ENCODE measurements at regions not wholly inside any gene's neighbourhood (a gene's known extent, or its start where the extent isn't known, plus 50 kb on each side); places are given as distances from the start of the nearest gene placed in this dataset.

DNA sequence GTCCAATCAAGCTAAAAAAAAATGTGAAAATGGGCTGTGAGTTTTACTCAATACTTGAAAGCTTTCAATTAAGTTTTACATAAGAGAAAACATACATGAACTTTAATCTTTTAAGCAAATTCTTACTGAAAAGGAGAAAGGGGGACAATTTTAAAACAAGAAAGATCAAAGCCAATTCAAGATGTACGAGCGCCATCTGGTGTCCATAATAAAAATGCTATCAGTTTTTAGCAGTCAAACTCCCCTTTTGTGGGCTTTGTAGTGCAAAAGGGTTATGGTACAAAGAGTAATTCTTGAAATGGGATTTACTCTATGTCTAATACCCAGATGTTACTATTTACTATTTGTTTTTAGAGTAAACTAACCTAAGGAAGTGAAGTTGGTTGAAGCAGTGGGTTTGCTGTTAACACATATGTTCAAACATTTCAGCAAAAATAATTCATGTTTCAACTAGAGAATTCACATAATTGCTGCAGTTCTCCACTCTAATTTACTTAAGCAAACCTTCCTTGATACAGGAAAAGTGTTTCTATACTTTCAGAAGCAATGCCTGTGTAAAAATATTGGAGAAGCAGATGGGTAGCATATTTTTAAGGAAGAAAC, 228.2 kb upstream of the TYRP1 start:
- H3K27ac ChIP-seq, result no peak overlapping the region
- TF ChIP-seq, protein P1, sequence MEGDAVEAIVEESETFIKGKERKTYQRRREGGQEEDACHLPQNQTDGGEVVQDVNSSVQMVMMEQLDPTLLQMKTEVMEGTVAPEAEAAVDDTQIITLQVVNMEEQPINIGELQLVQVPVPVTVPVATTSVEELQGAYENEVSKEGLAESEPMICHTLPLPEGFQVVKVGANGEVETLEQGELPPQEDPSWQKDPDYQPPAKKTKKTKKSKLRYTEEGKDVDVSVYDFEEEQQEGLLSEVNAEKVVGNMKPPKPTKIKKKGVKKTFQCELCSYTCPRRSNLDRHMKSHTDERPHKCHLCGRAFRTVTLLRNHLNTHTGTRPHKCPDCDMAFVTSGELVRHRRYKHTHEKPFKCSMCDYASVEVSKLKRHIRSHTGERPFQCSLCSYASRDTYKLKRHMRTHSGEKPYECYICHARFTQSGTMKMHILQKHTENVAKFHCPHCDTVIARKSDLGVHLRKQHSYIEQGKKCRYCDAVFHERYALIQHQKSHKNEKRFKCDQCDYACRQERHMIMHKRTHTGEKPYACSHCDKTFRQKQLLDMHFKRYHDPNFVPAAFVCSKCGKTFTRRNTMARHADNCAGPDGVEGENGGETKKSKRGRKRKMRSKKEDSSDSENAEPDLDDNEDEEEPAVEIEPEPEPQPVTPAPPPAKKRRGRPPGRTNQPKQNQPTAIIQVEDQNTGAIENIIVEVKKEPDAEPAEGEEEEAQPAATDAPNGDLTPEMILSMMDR (IDR thresholded peaks at IDR 0.05), result peak; percentile 83
- TF ChIP-seq ZFX (IDR thresholded peaks at IDR 0.05; ENCODE audit: borderline replicate concordance), result no peak

DNA sequence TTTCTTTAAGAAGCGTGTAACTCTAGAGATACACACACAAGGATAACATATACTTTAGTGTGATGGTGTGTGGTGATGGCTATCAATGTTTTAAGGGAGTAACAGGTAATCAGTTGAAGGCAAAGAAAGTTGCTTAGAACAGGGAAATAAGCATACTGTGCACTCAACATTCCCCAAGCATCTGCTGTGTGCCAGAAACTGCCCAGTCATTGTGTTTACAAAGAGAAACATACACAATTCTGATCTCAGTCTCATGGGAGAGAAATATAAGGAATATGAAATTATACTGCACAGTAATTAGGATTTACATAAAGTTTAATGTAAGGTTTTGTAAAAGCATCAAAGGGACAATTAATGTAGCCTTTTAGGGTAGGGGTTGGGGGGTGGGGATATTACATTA, 224.1 kb upstream of the TYRP1 start:
- H3K27ac ChIP-seq, result no peak overlapping the region
- no peak for TF ChIP-seq ZFX (IDR thresholded peaks at IDR 0.05; ENCODE audit: borderline replicate concordance)
- TF ChIP-seq, protein P1 (IDR thresholded peaks at IDR 0.05), result no peak

DNA sequence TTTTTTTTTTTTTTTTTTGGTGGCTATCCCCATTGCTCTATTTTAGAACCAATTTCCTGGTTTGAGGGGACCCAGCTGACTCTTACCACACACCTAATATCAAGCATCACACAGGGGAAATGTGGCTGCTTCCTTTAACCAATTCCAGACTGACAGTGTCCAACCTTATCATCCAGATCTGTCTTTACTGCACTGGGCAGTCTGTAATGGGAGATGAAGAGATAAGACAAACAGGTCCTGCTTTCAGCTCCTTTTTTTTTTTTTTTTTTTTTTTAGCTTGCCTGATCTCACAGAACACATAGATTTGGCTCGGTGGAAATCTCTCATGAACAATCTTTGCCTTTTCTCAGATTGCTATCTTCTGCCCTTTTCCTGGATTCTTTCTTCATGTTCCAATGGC, 198.8 kb upstream of the TYRP1 start:
- H3K27ac ChIP-seq, result no peak overlapping the region

DNA sequence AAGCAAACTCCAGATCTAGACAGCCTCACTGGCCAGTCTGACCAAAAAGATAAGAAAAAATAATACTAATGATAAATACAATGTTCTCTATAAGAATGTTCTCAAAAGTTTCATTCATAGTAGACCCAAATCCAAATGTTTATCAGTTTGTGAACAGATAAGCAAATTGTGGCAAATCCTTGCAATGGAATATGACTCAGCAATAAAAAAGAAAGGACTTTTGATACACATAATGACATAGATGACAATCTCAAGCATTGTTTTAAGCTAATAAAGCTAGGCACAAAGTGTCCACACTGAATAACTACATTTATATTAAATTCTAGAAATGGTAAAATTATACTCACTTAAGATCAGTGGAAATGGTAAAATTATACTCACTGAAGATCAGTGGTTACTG, 195.4 kb upstream of the TYRP1 start:
- no peak for TF ChIP-seq ZFX (IDR thresholded peaks at IDR 0.05; ENCODE audit: borderline replicate concordance)
- H3K27ac ChIP-seq, result no peak overlapping the region

More for the DNA sequence above, 198.8 kb upstream of the TYRP1 start:
- no peak for TF ChIP-seq ZFX (IDR thresholded peaks at IDR 0.05; ENCODE audit: borderline replicate concordance)
- TF ChIP-seq, protein P1 (IDR thresholded peaks at IDR 0.05), result no peak

DNA sequence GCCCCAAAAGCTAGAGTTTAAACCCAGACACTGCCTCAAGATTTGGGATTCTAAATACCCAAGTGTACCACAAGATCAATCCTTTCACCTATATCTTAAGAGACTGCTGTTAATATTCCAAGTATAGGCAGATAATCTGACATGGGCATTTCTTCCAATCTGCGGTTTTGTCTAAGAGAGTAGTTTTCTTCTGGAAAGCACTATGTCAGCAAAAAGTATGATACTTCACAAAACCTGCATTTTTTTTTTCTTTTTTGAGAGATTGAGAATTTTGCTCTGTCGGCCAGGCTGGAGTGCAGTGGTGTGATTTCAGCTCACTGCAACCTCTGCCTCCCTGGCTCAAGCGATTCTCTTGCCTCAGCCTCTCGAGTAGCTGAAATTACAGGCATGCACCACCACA, 190.7 kb upstream of the TYRP1 start:
- no peak overlapping the region for H3K27ac ChIP-seq
- TF ChIP-seq, protein P1 (IDR thresholded peaks at IDR 0.05), result no peak
- TF ChIP-seq ZFX (IDR thresholded peaks at IDR 0.05; ENCODE audit: borderline replicate concordance), result no peak

DNA sequence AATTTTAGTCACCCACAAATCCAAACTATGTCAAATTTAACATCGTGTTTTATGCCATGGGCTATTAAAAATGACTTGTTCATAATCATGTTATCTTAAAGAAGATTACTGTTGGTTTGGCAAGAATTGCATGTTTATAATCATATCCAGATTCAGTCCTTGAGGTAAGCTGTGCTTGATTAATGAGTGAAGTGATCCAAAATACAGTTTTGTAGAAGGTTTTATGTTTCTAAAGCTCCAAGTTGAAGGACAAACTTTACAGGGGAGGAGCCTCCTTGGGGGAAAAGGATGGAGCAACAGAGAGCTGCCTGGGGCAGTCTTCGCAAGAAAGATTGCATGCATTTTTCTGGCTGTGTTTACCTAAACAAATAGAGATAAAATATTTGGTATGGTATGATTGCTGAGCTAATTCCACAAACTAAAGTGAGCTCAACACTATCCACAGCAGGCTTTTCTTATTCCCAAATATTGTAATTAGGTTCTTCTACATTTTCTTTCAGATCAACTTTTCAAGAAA, 189.5 kb upstream of the TYRP1 start:
- H3K27ac ChIP-seq, result no peak overlapping the region
- TF ChIP-seq, protein P1 (IDR thresholded peaks at IDR 0.05), result no peak
- TF ChIP-seq ZFX (IDR thresholded peaks at IDR 0.05; ENCODE audit: borderline replicate concordance), result no peak

DNA sequence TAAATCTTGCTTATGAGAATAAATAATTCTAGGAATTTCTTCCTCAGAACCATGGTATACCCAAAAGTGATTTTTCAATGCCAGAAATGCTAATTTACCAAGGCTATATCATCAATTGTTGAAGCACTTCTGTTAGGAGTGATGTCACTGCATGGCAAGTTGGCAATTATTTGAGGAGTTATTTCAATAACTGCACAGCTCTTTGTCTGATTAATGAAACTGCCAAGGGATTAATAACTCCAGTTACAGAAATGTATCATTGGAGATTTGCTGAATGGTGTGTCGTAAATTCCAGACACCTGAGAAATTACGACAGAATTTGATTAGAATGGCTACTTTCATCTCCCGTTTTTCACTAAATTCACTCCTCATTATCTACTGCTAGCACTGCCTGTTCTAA, 182.6 kb upstream of the TYRP1 start:
- H3K27ac ChIP-seq, result no peak overlapping the region
- TF ChIP-seq, protein P1 (IDR thresholded peaks at IDR 0.05), result no peak
- TF ChIP-seq ZFX (IDR thresholded peaks at IDR 0.05; ENCODE audit: borderline replicate concordance), result no peak

DNA sequence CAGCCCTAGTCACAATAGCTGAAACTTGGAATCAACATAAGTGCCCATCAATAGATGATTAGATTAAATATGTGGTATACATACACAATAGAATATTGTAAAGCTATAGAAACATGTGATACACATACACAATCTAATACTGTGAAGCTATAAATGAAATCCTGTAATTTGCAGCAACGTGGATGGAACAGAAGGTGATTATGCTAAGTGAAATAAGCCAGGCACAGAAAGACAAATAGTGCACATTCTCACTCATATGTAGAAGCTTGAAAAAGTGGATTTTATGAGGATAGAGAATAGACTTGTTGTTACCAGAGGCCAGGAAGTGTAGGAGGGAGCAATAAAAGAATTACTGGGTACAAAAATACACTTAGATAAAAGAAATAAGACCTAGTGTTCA, 181.5 kb upstream of the TYRP1 start:
- no peak overlapping the region for H3K27ac ChIP-seq

More for the DNA sequence above, 181.5 kb upstream of the TYRP1 start:
- TF ChIP-seq, protein P1 (IDR thresholded peaks at IDR 0.05), result no peak
- no peak for TF ChIP-seq ZFX (IDR thresholded peaks at IDR 0.05; ENCODE audit: borderline replicate concordance)

Measured in 22Rv1 (cell line).